GDM1 (cell line): ENCODE measurements at regions not wholly inside any gene's neighbourhood (a gene's known extent, or its start where the extent isn't known, plus 50 kb on each side); places are given as distances from the start of the nearest gene placed in this dataset.
"Not testable (repeated sequence)": the region's sequence is repeated elsewhere in the genome, so short reads cannot be mapped to it uniquely, and the experiment has no call there.

Experiments used
- DNase-seq: peaks from one replicate; lab custom pipeline; 2025; lab: John Stamatoyannopoulos, UW

GRCh38 chr6:86057293-86057980, 414.8 kb upstream of the SYNCRIP start:
- not testable (repeated sequence) for DNase-seq

- no peak for DNase-seq
Measured at GRCh38 chr6:86045038-86045437, 402.4 kb upstream of the SYNCRIP start.

DNA sequence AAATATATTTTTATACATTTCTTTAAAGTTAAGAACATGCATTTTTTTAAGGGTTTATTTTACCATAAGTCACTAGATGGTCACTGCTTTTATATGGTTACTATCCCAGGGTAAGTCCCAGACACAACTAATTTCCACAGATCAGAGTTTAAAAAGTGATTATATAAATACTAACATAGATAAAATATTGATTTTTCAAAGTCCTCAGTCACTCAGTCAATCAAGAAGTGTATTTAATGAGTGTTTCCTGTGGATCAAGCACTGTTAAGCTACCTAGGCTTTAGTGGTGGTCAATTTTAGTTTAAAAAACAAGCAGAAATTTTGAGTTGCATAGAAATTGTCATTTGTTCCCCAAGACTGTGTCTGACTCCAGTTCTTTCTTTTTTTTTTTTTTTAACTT, 399.5 kb upstream of the SYNCRIP start:
- DNase-seq, result no peak

DNA sequence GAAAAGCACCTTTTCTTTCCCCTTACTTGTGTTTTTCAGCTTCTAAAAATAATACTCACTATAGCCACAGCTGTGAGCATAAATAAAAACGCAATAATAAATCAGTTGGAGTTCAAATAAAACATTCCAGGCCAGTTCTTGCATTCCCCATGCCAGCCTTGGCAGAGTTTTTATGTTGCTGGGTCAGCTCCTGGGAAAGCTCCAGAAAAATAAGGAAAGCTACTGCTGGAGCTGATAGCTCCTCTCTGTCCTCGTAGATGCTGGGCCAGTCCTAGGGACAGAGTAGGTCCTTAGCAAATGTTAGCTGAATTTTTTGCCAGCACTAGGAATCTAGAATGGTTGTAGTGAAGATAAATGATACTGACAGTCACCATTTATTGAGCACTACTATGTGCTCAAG, 389.0 kb upstream of the SYNCRIP start:
- no peak for DNase-seq

GRCh38 chr6:86030875-86031274, 388.2 kb upstream of the SYNCRIP start:
- no peak for DNase-seq

- no peak for DNase-seq
Measured at GRCh38 chr6:86028776-86029175, 386.1 kb upstream of the SYNCRIP start.

GRCh38 chr6:86026890-86027289, 384.2 kb upstream of the SYNCRIP start:
- DNase-seq, result not testable (repeated sequence)

DNA sequence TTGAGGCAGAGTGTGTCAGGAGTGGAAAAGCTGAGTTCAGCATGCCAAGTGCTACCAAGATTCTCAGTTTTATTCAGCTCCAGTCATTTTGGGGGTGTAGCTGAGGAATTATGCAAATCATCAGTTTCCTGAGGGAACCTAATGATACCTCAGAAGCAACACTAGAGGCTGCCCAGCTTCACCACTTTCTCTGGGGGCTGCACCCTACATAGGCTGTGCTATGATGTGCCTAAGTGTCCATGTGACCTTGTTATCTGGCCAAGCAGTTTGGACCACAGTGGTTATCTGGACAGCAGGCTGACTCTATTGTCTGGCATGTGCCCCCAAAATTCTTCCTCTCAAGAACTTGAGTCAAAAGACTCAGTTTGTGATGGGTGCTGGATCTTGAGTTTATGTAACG, 374.6 kb upstream of the SYNCRIP start:
- DNase-seq, result no peak

GRCh38 chr6:86016567-86016966, 373.9 kb upstream of the SYNCRIP start:
- DNase-seq, result no peak

GRCh38 chr6:86016077-86016476, 373.4 kb upstream of the SYNCRIP start:
- no peak for DNase-seq

GRCh38 chr6:86012991-86013390, 370.3 kb upstream of the SYNCRIP start:
- not testable (repeated sequence) for DNase-seq

- no peak for DNase-seq
Measured at GRCh38 chr6:86010915-86011786, 368.5 kb upstream of the SYNCRIP start.

DNA sequence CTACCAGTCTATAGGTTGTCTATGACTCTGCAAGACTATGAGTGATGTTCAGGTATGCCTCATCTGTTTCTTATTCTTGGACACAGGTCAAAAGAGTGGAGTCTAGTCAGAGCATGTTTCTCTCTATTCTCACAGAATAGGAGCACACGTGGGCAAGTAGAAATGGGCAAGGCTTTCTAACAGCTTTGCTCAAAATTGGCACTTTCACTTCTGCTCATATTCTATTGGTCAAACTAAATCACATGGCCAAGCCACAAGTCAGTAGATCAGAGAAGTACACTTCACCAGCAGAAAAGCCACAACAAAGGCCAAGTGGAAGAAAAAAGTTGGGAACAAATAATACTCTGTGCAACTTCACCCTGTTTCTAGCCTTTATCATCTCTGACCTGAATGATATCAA, 354.5 kb upstream of the SYNCRIP start:
- DNase-seq, result no peak

DNA sequence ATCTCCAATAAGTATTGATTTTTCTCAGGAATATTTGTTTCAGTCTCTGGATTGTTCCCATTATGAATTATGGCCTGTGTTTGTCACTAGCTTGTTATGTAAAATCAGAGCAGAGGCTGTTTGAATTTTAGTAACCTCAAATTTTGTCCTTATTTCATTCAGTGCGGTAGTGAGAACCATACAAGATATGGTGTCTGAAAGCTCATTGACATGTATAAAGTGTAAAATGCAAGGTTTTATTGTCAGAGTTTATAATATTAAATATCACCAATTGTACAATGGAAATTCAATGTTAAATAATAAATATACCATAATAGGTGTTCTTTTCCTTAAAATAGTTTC, 353.3 kb upstream of the SYNCRIP start:
- no peak for DNase-seq

- DNase-seq, result no peak
Measured at GRCh38 chr6:85995339-85996033, 352.8 kb upstream of the SYNCRIP start.

GRCh38 chr6:85986681-85987080, 344.0 kb upstream of the SYNCRIP start:
- DNase-seq, result no peak

DNA sequence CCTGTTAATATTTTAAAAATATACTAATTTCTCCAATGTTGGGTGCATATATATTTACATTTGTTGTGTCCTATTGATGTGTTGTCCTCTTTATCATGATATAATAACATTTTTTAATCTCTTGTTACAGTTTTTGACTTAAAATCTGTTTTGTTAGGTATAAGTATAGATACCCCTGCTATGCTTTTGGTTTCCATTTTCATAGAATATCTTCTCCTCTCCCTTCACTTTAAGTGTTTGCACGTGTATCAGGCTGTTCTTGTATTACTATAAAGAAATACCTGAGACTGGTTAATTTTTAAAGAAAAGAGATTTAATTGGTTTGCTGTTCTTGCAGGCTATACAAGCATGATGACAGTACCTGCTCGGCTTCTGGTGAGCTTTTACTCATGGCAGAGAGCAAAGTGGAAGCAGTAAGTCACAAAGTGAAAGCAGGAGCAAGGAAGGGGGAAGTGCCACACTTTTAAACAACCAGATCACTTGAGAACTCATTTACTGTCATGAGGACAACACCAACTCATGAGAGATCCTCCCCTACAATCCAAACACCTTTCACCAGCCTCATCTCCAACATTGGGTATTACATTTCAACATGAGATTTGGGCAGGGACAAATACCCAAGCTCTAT, 340.5 kb upstream of the SYNCRIP start:
- DNase-seq, result no peak

GRCh38 chr6:85977661-85978060, 335.0 kb upstream of the SYNCRIP start:
- no peak for DNase-seq

DNA sequence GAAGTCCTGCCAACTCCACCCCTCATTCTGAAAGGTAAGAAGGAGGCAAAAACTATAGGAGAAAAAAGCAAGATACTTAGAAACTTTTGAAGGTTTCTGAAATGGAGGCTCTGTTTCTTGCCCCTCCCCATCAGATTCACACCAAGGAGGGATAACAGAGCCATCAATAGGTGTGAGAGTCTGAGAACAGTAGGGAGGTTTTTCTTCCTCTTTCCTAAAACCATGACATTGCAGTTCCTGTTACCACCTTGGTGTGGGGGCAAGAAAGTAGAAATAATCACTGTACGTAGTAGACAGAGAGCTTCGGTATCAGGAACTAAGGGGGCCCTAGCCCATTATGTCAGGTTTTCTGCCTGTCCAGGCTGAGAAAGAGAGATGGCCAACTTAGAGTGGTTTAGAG, 333.3 kb upstream of the SYNCRIP start:
- no peak for DNase-seq

DNA sequence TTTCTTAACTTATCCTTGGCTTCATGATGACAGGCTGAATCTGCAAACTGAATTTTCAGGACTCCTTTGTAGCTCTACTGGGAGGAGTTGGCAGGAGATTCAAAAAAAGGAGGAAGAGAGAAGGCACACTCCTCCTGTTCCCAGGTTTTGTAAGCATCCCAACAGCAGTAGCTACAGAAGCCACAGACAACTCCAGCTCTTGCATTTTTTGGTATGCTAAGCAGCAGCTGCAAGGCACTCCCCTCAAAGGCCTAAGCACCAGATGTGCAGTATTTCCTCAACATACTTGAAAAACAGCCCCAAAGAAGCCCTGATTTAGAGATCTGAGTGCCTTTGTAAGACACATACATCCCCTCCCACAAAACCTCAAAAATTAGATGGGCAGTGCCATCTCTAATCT, 328.6 kb upstream of the SYNCRIP start:
- no peak for DNase-seq

DNA sequence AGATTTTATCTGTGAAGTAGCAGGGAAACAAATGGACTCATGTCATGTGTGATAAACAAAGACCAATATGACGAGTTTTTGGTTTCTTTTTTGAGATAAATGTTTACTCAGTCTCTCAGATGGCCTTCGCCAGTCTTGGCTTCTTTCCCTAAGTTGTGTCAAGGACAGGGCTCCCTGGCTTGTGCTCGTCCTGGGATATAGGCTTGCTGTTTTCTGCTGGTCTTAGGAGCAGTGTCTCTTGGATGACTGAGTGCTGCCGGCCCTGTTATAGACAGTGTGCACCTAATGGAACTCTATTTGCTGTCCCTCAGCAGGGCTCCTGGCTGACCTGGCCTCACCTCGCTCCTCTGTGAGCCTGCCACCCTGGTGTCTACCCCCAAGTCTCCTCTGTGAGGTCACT, 324.1 kb upstream of the SYNCRIP start:
- DNase-seq, result no peak

DNA sequence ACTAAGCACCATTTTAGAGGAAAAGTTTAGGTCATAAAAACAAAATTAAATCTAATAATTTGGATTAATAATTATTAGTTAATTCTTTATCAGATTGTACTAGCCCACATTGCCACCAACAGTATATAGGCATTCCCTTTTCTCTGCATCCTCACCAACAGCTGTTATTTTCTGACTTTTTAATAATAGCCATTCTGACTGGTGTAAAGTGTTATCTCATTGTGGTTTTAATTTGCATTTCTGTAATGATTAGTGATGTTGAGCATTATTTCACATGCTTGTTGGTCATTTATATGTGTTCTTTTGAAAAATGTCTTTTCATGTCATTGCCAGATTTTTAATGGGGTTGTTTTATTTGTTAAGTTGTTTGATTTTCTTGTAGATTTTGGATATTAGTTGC, 319.1 kb upstream of the SYNCRIP start:
- no peak for DNase-seq

GRCh38 chr6:85961125-85961524, 318.4 kb upstream of the SYNCRIP start:
- no peak for DNase-seq
